Loucy (cell line): ENCODE measurements at regions not wholly inside any gene's neighbourhood (a gene's known extent, or its start where the extent isn't known, plus 50 kb on each side); places are given as distances from the start of the nearest gene placed in this dataset.
"Not testable (repeated sequence)": the region's sequence is repeated elsewhere in the genome, so short reads cannot be mapped to it uniquely, and the experiment has no call there.

ENCODE experiments used
- H2AFZ ChIP-seq: fragments of 200-600 bp; sonication (generic); 2 replicates; pipeline ENCODE4 v1.6.0; 2016; ENCODE audit warnings: antibody characterized with exemption, mild to moderate bottlenecking, low read length, moderate library complexity
- H3F3A ChIP-seq: fragments of 200-600 bp; 2 replicates; pipeline ENCODE4 v1.6.0; 2016; ENCODE audit warnings: antibody characterized with exemption, low read depth, mild to moderate bottlenecking
- H3K27me3 ChIP-seq: fragments of 200-600 bp; sonication (generic); 2 replicates; pipeline ENCODE4 v1.6.1; 2014; ENCODE audit warnings: low read length, mild to moderate bottlenecking; ENCODE audit not compliant: insufficient read depth, poor library complexity, severe bottlenecking
- H3K36me3 ChIP-seq: fragments of 200-600 bp; sonication (generic); 2 replicates; pipeline ENCODE4 v1.6.1; 2016; ENCODE audit warnings: low read length; ENCODE audit not compliant: insufficient read depth
- H3K4me1 ChIP-seq: fragments of 200-600 bp; sonication (generic); 2 replicates; pipeline ENCODE4 v1.5.1; 2014; ENCODE audit warnings: low read length, mild to moderate bottlenecking; ENCODE audit not compliant: insufficient read depth, poor library complexity, severe bottlenecking
- H3K4me2 ChIP-seq: fragments of 200-600 bp; sonication (generic); 2 replicates; pipeline ENCODE4 v1.6.0; 2014; ENCODE audit warnings: antibody characterized with exemption, low read length, low read depth, mild to moderate bottlenecking; ENCODE audit not compliant: poor library complexity, severe bottlenecking
- H3K4me3 ChIP-seq: fragments of 200-600 bp; sonication (generic); 2 replicates; pipeline ENCODE4 v1.5.1; 2014; ENCODE audit warnings: low read length, mild to moderate bottlenecking, mixed read lengths; ENCODE audit not compliant: poor library complexity, severe bottlenecking
- H3K79me2 ChIP-seq: fragments of 200-600 bp; sonication (generic); 2 replicates; pipeline ENCODE4 v1.6.1; 2014; ENCODE audit warnings: low read length; ENCODE audit not compliant: insufficient read depth
- H3K9ac ChIP-seq: fragments of 200-600 bp; sonication (generic); 2 replicates; pipeline ENCODE4 v1.6.0; 2014; ENCODE audit warnings: mild to moderate bottlenecking, low read depth, low read length, moderate library complexity; ENCODE audit not compliant: poor library complexity, severe bottlenecking
- H3K9me2 ChIP-seq: fragments of 200-600 bp; sonication (generic); replicated peaks from 2 replicates; pipeline ENCODE4 v1.6.1; 2016; ENCODE audit warnings: low read depth, low read length, mixed read lengths
- H3K9me3 ChIP-seq: fragments of 200-600 bp; sonication (generic); 2 replicates; pipeline ENCODE4 v1.6.1; 2014; ENCODE audit warnings: mild to moderate bottlenecking, antibody characterized with exemption, low read length, low read depth; ENCODE audit not compliant: insufficient read depth
- H4K20me1 ChIP-seq: fragments of 200-600 bp; sonication (generic); 2 replicates; pipeline ENCODE4 v1.6.0; 2014; ENCODE audit warnings: antibody characterized with exemption, low read length, mild to moderate bottlenecking; ENCODE audit not compliant: insufficient read depth, poor library complexity, severe bottlenecking
- TF ChIP-seq, protein P1 (sequence below): fragments of 200-600 bp; sonication (generic); conservative IDR thresholded peaks from 2 replicates; pipeline ENCODE4 v1.5.1; 2014; ENCODE audit warnings: mild to moderate bottlenecking, antibody characterized with exemption, low read length

DNA sequence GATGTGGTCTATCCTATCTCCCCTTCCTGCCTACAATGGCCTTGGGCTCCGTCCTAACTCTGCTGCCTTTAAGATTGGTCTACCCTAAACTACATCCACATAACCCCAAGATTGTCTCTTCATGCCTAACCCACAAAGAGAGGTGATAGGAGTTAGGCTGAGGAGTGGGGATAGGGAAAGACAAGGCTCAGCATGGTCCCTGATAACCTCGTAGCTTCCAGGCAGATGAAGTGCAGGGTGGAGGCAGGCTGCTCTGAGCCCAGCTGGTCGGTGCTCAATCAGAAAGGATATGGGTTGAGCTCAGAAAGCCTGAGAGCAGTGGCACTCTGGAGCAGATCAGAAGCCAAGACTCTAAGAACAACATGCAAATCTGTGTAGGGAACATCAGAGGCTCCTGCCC is 87.1 kb upstream of the KIF2A start:
- not testable (repeated sequence) for H3K9ac ChIP-seq, H3K4me2 ChIP-seq, H3K4me1 ChIP-seq, H3K36me3 ChIP-seq, H3K27me3 ChIP-seq, H4K20me1 ChIP-seq, H2AFZ ChIP-seq, H3K79me2 ChIP-seq, H3F3A ChIP-seq, H3K9me2 ChIP-seq, H3K4me3 ChIP-seq, H3K9me3 ChIP-seq

DNA sequence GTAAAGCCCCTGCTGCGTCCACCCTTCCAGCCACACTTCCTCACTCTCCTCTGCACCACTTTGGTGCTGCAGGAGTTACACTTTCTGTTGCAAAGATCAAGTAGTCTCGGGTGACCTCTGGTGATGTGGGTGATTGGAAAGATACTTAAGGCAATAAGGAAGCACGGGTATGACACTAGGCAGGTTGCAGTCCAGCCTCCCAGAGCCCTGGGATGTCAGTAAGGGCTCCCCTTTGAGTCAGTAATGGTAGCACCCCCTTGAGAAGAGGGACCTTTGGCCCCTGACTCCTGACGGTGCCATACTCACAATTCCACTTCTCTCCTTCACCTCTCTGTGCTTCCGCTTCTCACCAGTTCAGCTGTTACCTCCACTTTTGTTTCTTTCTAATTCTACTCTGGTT is 84.1 kb upstream of the KIF2A start:
- not testable (repeated sequence) for H3K9me2 ChIP-seq, H3K79me2 ChIP-seq, H2AFZ ChIP-seq, H3K9me3 ChIP-seq, H4K20me1 ChIP-seq, H3K4me1 ChIP-seq, H3F3A ChIP-seq, H3K36me3 ChIP-seq, H3K4me3 ChIP-seq, H3K27me3 ChIP-seq, H3K9ac ChIP-seq, H3K4me2 ChIP-seq

DNA sequence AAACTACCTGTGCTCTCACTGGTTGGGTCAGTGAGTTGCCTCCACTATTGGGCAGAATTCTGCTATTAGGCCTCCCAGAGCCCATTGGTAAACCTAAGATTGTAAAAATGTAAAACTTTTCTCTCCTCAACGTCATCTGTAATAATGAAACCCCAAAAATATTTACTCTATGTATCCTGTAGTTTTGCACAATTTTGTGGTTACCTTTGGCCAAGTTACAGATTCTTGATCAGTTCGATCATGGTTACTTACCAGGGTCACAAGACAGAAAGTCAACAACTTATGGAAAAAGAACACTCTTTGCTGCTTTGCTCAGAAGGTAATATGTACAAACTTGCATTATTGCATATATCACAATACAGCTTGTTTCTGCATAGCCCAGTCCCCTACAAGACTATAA is 83.7 kb upstream of the KIF2A start:
- H3F3A ChIP-seq, H3K9ac ChIP-seq, H3K9me2 ChIP-seq, H2AFZ ChIP-seq, H3K36me3 ChIP-seq, H3K27me3 ChIP-seq, H3K4me1 ChIP-seq, H4K20me1 ChIP-seq, H3K4me3 ChIP-seq, H3K79me2 ChIP-seq, H3K4me2 ChIP-seq, H3K9me3 ChIP-seq: not testable (repeated sequence)

DNA sequence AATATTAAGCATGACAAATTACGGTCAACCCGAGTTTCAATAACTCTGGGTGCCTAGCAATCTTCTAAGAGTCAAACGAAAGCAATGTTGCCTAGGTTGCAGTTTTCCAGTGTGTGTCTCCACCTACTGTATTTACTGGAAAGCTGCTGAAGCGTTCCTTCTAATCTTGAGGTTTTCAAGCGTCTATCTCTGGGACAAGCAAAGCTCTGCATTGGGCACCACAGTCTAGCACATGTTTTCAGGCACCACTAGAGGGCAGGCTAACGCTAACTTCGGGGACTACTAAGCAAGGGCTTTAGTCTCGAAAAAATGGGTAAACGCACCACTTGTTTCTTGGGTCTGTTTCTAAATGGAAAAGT is 82.7 kb upstream of the KIF2A start:
- not testable (repeated sequence) for H3K4me3 ChIP-seq, H3K9ac ChIP-seq, H2AFZ ChIP-seq, H3K27me3 ChIP-seq, H3K79me2 ChIP-seq, H3K9me2 ChIP-seq, H3K36me3 ChIP-seq, H3F3A ChIP-seq, H3K4me1 ChIP-seq, H4K20me1 ChIP-seq, H3K9me3 ChIP-seq, H3K4me2 ChIP-seq
- TF ChIP-seq, protein P1, sequence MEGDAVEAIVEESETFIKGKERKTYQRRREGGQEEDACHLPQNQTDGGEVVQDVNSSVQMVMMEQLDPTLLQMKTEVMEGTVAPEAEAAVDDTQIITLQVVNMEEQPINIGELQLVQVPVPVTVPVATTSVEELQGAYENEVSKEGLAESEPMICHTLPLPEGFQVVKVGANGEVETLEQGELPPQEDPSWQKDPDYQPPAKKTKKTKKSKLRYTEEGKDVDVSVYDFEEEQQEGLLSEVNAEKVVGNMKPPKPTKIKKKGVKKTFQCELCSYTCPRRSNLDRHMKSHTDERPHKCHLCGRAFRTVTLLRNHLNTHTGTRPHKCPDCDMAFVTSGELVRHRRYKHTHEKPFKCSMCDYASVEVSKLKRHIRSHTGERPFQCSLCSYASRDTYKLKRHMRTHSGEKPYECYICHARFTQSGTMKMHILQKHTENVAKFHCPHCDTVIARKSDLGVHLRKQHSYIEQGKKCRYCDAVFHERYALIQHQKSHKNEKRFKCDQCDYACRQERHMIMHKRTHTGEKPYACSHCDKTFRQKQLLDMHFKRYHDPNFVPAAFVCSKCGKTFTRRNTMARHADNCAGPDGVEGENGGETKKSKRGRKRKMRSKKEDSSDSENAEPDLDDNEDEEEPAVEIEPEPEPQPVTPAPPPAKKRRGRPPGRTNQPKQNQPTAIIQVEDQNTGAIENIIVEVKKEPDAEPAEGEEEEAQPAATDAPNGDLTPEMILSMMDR, result peak; percentile 31; the same call in 1 of the 2 replicates

DNA sequence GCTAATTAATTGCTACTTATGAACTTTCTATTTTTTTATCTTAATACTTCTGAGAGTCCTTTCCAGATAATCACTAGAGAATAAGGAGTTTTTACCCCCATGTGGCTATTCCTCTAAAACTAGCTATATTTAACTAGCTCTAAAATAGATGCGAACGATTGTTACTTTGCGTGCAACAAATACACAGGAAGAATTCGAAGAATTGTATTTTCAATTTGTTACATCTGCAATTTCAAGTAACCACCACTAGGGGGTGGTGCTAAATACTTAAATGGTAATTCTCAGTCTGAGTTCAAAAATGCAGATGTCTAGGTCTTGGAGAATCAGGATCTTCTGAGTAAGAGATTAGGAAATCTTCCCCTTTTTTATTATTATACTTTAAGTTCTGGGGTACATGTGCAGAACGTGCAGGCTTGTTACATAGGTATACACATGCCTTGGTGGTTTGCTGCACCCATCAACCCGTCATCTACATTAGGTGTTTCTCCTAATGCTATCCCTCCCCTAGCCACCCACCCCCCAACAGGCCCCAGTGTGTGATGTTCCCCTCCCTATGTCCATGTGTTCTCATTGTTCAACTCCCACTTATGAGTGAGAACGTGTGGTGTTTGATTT is 80.9 kb upstream of the KIF2A start:
- H3K9me2 ChIP-seq, H3K9me3 ChIP-seq, H3K4me3 ChIP-seq, H3K4me2 ChIP-seq, H3F3A ChIP-seq, H4K20me1 ChIP-seq, H3K9ac ChIP-seq, H3K36me3 ChIP-seq, H3K27me3 ChIP-seq, H3K79me2 ChIP-seq, H3K4me1 ChIP-seq, H2AFZ ChIP-seq: not testable (repeated sequence)
- TF ChIP-seq, protein P1, result peak; percentile 38

DNA sequence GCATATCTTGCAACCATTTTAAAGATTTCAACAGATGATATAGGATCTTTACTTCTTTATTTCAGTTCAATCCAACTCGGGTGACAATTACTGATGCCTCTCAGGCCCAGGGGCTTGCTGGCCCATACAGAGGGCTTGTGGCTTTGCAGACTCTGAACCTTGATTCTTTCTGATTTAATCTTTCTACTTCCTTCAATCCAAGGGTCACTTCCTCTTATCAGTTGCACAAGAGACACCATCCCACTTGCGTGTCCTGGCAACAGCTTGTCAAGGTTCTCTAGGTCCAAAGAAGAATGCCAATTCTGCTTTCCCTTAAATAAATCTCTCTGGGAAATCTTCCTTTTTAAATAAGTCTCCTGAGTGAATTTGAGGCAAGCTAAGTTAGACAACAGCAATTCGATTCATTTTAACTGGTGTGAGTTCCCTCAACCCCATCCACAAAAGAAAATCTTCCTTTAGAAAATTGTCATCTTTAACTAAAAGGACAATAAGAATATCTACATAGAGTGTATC is 75.1 kb upstream of the KIF2A start:
- H3K9me3 ChIP-seq, H4K20me1 ChIP-seq, H3F3A ChIP-seq, H3K4me1 ChIP-seq, H3K4me3 ChIP-seq, H3K9me2 ChIP-seq, H2AFZ ChIP-seq, H3K27me3 ChIP-seq, H3K36me3 ChIP-seq, H3K79me2 ChIP-seq, H3K9ac ChIP-seq, H3K4me2 ChIP-seq: not testable (repeated sequence)
